ENCODE measurements at regions not wholly inside any gene's neighbourhood (a gene's known extent, or its start where the extent isn't known, plus 50 kb on each side); places are given as distances from the start of the nearest gene placed in this dataset.

DNA sequence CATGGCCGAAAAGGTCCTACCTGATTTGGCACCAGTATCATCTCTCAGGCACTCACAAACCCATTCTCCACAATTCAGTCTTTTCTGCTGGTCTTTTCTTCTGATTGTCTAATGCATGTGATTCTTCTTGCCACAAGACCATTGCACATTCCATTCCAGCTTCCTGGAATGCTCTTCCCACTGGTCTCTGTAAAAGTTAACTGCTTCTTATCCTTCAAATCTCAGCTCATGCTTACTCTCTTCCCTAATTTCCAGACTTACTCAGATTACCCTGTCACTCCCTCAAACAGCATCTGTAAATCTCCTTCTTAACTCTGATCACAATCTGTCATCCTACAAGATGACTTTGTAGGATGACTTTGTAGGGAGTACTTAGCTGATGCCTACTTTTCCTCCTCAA is 320.2 kb downstream of the MAP2K6 start:
- 0% methylated on average over 1 of the region's 1 CpG for WGBS (ENCODE audit: low lambda C conversion rate)
- no peak for ATAC-seq
- Histone ChIP-seq H3K9me3 (ENCODE audit: low read length) (peaks cover 96% of the 10 kb centered on the region), H3K79me2 (ENCODE audit: insufficient read depth, low read length) (no peaks in the 10 kb centered on the region), H3K4me1 (ENCODE audit: insufficient read depth, low read length) (no peaks in the 10 kb centered on the region), H3K27me3 (ENCODE audit: control insufficient read depth in 1 of 2, insufficient read depth in 2 of 2, low read length in 2 of 2) (no peaks in the 10 kb centered on the region), H3K9ac (ENCODE audit: insufficient read depth, low read depth, low read length) (no peak overlapping the region), H3K27ac (ENCODE audit: extremely low read length, insufficient read depth, low read length) (no peak overlapping the region), H3K36me3 (replicated peaks in 1 of 2; ENCODE audit: control insufficient read depth in 1 of 2, insufficient read depth in 2 of 2, low read length in 2 of 2) (no peaks in the 10 kb centered on the region), H3K4me3 (replicated peaks in 1 of 3; ENCODE audit: insufficient read depth in 1 of 3, low read depth in 2 of 3, low read length in 3 of 3) (no peak overlapping the region), H3K4me2 (ENCODE audit: low read depth, low read length) (no peak overlapping the region), H4K20me1 (ENCODE audit: insufficient read depth, low read length) (no peaks in the 10 kb centered on the region), H2AFZ (ENCODE audit: low read length) (no peak overlapping the region)
- POLR2A ChIA-PET = no interaction called here
- no peak for DNase-seq (ENCODE audit: low spot score)
- intact Hi-C loops (cut with micrococcal nuclease; ENCODE audit: unreplicated experiment) (no loop called here), in situ Hi-C loops (cut with HindIII; ENCODE audit: extremely low pct_ligation_motif_present, low pct_unique_long_range_greater_than_20kb) (no loop called here)
- CTCF ChIA-PET (ENCODE audit: low intra/inter-chr PET ratio, low total read pairs) = no interaction called here
- no TSS peak for BruUV-seq (replicated peaks)
- FAIRE-seq = no peak
- TF ChIP-seq CCDC6 (CRISPR knock-in tag; IDR thresholded peaks at IDR 0.05) = no peak

DNA sequence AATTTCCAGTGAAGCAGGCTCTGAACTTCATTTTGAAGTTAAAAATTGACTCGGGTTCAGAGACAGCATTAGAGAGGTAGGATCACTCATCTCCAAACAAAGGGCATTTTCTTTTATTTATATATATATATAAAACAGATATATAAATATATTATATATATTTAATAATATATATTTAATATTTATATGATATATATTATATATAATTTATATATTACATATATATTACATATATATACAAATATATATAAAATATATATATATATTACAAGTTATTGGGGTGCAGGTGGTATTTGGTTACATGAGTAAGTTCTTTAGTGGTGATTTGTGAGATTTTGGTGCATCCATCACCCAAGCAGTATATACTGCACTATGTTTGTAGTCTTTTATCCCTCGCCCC is 320.8 kb downstream of the MAP2K6 start:
- WGBS (ENCODE audit: low lambda C conversion rate) = 3% methylated on average over 2 of the region's 2 CpGs
- POLR2A ChIA-PET = no interaction called here

More for the DNA sequence above, 320.8 kb downstream of the MAP2K6 start:
- Histone ChIP-seq H3K9me3 (ENCODE audit: low read length) (peaks cover 93% of the 10 kb centered on the region), H2AFZ (ENCODE audit: low read length) (no peak overlapping the region), H3K4me1 (ENCODE audit: insufficient read depth, low read length) (no peaks in the 10 kb centered on the region), H4K20me1 (ENCODE audit: insufficient read depth, low read length) (no peaks in the 10 kb centered on the region), H3K27me3 (ENCODE audit: control insufficient read depth in 1 of 2, insufficient read depth in 2 of 2, low read length in 2 of 2) (no peaks in the 10 kb centered on the region), H3K9ac (ENCODE audit: insufficient read depth, low read depth, low read length) (no peak overlapping the region), H3K27ac (ENCODE audit: extremely low read length, insufficient read depth, low read length) (no peak overlapping the region), H3K4me3 (replicated peaks in 1 of 3; ENCODE audit: insufficient read depth in 1 of 3, low read depth in 2 of 3, low read length in 3 of 3) (no peak overlapping the region), H3K79me2 (ENCODE audit: insufficient read depth, low read length) (no peaks in the 10 kb centered on the region), H3K4me2 (ENCODE audit: low read depth, low read length) (no peak overlapping the region), H3K36me3 (replicated peaks in 1 of 2; ENCODE audit: control insufficient read depth in 1 of 2, insufficient read depth in 2 of 2, low read length in 2 of 2) (no peaks in the 10 kb centered on the region)
- FAIRE-seq (no peak), DNase-seq (ENCODE audit: low spot score) (no peak), ATAC-seq (no peak)
- intact Hi-C loops (cut with micrococcal nuclease; ENCODE audit: unreplicated experiment) = no loop called here
- CTCF ChIA-PET (ENCODE audit: low intra/inter-chr PET ratio, low total read pairs) = no interaction called here
- in situ Hi-C loops (cut with HindIII; ENCODE audit: extremely low pct_ligation_motif_present, low pct_unique_long_range_greater_than_20kb) = no loop called here
- BruUV-seq (replicated peaks) = no TSS peak
- TF ChIP-seq ZFP36L2 (CRISPR knock-in tag; IDR thresholded peaks at IDR 0.05) (no peak), ZMAT3 (CRISPR knock-in tag; conservative IDR thresholded peaks at IDR 0.05) (no peak), SMYD3 (CRISPR knock-in tag; IDR thresholded peaks at IDR 0.05) (no peak), ZNF816 (CRISPR knock-in tag; IDR thresholded peaks at IDR 0.05; ENCODE audit: borderline replicate concordance) (no peak), EZH2 (conservative IDR thresholded peaks at IDR 0.05; ENCODE audit: low read depth, low read length) (no peak), ZBTB4 (CRISPR knock-in tag; IDR thresholded peaks at IDR 0.05; ENCODE audit: borderline replicate concordance) (no peak), ATAD3A (CRISPR knock-in tag; IDR thresholded peaks at IDR 0.05) (no peak)
- TF ChIP-seq, protein P1, sequence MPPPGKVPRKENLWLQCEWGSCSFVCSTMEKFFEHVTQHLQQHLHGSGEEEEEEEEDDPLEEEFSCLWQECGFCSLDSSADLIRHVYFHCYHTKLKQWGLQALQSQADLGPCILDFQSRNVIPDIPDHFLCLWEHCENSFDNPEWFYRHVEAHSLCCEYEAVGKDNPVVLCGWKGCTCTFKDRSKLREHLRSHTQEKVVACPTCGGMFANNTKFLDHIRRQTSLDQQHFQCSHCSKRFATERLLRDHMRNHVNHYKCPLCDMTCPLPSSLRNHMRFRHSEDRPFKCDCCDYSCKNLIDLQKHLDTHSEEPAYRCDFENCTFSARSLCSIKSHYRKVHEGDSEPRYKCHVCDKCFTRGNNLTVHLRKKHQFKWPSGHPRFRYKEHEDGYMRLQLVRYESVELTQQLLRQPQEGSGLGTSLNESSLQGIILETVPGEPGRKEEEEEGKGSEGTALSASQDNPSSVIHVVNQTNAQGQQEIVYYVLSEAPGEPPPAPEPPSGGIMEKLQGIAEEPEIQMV (CRISPR knock-in tag; IDR thresholded peaks at IDR 0.05; ENCODE audit: low read depth) = no peak

Data from HepG2 (cell line).